ENCODE measurements at regions not wholly inside any gene's neighbourhood (a gene's known extent, or its start where the extent isn't known, plus 50 kb on each side); places are given as distances from the start of the nearest gene placed in this dataset.
"Not testable (repeated sequence)": the region's sequence is repeated elsewhere in the genome, so short reads cannot be mapped to it uniquely, and the experiment has no call there.

DNA sequence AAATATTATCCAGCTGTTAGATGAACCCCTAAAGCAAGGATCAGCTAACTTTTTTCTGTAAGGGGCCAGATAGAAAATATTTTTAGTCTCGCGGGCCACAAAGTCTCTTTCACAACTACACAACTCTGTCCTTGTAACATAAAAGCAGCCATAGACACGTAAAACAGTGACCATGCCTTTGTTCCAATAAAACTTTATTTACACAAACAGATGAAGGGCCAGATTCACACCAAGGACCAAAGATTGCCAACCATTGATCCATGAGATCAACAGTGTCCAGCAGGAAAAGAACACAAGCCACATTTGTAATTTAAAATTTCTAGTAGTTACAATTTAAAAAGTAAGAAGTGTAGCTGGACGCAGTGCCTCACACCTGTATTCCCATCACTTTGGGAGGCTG, 109.7 kb downstream of the PHETA1 start:
- TF ChIP-seq, protein P1, sequence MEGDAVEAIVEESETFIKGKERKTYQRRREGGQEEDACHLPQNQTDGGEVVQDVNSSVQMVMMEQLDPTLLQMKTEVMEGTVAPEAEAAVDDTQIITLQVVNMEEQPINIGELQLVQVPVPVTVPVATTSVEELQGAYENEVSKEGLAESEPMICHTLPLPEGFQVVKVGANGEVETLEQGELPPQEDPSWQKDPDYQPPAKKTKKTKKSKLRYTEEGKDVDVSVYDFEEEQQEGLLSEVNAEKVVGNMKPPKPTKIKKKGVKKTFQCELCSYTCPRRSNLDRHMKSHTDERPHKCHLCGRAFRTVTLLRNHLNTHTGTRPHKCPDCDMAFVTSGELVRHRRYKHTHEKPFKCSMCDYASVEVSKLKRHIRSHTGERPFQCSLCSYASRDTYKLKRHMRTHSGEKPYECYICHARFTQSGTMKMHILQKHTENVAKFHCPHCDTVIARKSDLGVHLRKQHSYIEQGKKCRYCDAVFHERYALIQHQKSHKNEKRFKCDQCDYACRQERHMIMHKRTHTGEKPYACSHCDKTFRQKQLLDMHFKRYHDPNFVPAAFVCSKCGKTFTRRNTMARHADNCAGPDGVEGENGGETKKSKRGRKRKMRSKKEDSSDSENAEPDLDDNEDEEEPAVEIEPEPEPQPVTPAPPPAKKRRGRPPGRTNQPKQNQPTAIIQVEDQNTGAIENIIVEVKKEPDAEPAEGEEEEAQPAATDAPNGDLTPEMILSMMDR (IDR thresholded peaks at IDR 0.05; ENCODE audit: insufficient read depth, low read depth, low read length) = no peak
- no peak for DNase-seq (ENCODE audit: low read depth)
- H3K4me3 ChIP-seq (ENCODE audit: low read depth, low read length) = no peak overlapping the region
- ChIA-PET POLR2A (no interaction called here), CTCF (no interaction called here)
- H3K36me3 ChIP-seq (ENCODE audit: control insufficient read depth, insufficient read depth, low read length) = no peaks in the 10 kb centered on the region
- H3K27me3 ChIP-seq (ENCODE audit: control insufficient read depth, insufficient read depth, low read length) = no peaks in the 10 kb centered on the region

DNA sequence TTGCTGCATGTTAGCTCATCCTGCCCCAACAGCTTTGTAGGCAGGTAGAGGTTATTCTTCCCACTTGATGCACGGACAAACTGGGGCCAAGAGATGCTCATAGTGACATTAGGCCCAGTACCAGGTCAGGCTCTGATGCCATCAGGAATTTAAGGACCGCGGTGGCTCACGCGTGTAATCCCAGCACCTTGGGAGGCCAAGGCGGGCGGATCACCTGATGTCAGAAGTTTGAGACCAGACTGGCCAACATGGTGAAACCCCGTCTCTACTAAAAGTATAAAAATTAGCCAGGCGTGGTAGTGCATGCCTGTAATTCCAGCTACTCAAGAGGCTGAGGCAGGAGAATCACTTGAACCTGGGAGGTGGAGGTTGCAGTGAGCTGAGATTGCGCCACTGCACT, 110.8 kb downstream of the PHETA1 start:
- CTCF ChIA-PET; H3K27me3 ChIP-seq (ENCODE audit: control insufficient read depth, insufficient read depth, low read length); DNase-seq (ENCODE audit: low read depth); H3K36me3 ChIP-seq (ENCODE audit: control insufficient read depth, insufficient read depth, low read length); H3K4me3 ChIP-seq (ENCODE audit: low read depth, low read length); POLR2A ChIA-PET: not testable (repeated sequence)

DNA sequence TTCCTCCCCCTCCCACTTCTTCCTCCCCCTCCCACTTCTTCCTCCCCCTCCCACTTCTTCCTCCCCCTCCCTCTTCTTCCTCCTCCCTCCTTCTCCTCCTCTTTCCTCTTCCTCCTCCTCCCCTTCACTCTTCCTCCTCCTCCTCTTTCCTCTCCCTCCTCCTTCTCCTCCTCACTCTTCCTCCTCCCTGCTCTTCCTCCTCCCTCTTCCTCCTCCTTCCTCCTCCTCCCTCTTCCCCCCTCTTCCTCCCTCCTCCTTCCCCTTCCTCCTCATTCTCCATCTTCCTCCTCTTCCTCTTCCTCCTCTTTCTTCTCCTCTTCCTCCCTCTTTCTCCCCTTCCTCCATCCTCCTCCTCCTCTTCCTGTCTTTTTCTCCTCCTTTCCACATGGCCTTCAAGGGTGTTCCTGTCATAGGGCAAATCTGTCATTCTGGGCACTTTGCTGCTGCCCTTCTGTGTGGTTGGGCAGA, 111.4 kb downstream of the PHETA1 start:
- ChIA-PET CTCF (no interaction called here), POLR2A (no interaction called here)
- H3K27me3 ChIP-seq (ENCODE audit: control insufficient read depth, insufficient read depth, low read length) = no peaks in the 10 kb centered on the region
- no peak overlapping the region for H3K4me3 ChIP-seq (ENCODE audit: low read depth, low read length)
- H3K36me3 ChIP-seq (ENCODE audit: control insufficient read depth, insufficient read depth, low read length) = no peaks in the 10 kb centered on the region
- no peak for DNase-seq (ENCODE audit: low read depth)
- TF ChIP-seq, protein P1 (IDR thresholded peaks at IDR 0.05; ENCODE audit: insufficient read depth, low read depth, low read length) = no peak

DNA sequence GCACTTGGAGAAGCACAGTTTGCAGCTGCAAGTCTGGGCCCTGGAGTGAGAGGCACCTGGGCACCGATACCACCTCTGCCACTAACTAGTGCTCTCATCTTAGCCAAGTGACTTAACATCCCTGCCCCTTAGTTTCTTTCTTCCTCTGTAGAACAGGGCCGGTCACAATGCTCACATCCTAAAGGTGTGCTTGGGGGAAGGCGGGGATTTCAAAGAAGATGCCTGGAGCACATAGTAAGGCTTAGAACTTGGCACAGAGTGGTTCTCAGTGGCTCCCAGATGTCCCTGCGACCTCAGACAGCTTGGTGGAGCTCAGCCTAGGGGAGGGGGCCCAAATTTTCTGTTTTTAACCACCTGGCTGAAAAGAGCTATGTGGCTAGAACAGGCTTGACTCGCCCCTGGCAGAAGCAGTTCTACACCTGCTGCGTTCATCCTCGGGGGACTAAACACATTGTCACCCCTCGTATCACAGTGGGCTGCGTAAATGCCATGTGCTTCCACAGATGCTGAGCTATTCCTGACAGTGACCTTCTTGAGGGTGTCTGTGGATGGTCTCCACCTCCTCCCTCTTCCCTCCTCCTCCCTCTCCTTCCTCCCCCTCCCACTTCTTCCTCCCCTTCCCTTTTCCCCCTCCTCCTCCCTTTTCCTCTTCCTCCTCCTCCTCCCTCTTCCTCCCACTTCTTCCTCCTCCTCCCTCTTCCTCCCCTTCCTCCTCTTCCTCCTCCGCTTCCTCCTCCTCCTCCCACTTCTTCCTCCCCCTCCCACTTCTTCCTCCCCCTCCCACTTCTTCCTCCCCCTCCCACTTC, 112.1 kb downstream of the PHETA1 start:
- no peak for DNase-seq (ENCODE audit: low read depth)
- ChIA-PET CTCF (no interaction called here), POLR2A (no interaction called here)
- Histone ChIP-seq H3K36me3 (ENCODE audit: control insufficient read depth, insufficient read depth, low read length) (no peaks in the 10 kb centered on the region), H3K4me3 (ENCODE audit: low read depth, low read length) (no peak overlapping the region), H3K27me3 (ENCODE audit: control insufficient read depth, insufficient read depth, low read length) (no peaks in the 10 kb centered on the region)
- TF ChIP-seq, protein P1 (IDR thresholded peaks at IDR 0.05; ENCODE audit: insufficient read depth, low read depth, low read length) = no peak

- Histone ChIP-seq H3K27me3 (ENCODE audit: control insufficient read depth, insufficient read depth, low read length) (no peaks in the 10 kb centered on the region; the same call in 1 of the 2 replicates), H3K4me3 (ENCODE audit: low read depth, low read length) (no peak overlapping the region), H3K36me3 (ENCODE audit: control insufficient read depth, insufficient read depth, low read length) (no peaks in the 10 kb centered on the region)
- ChIA-PET POLR2A (no interaction called here), CTCF (no interaction called here)
- TF ChIP-seq, protein P1 (IDR thresholded peaks at IDR 0.05; ENCODE audit: insufficient read depth, low read depth, low read length) = no peak
- no peak for DNase-seq (ENCODE audit: low read depth)
Observed at GRCh38 chr12:111255261-111255660, 113.6 kb downstream of the PHETA1 start.

GRCh38 chr12:111254106-111254505, 114.8 kb downstream of the PHETA1 start:
- ChIA-PET CTCF (no interaction called here), POLR2A (no interaction called here)
- DNase-seq (ENCODE audit: low read depth) = no peak
- Histone ChIP-seq H3K36me3 (ENCODE audit: control insufficient read depth, insufficient read depth, low read length) (no peaks in the 10 kb centered on the region), H3K27me3 (ENCODE audit: control insufficient read depth, insufficient read depth, low read length) (peaks cover under 1% of the 10 kb centered on the region; the same call in 1 of the 2 replicates), H3K4me3 (ENCODE audit: low read depth, low read length) (no peak overlapping the region)
- TF ChIP-seq, protein P1 (IDR thresholded peaks at IDR 0.05; ENCODE audit: insufficient read depth, low read depth, low read length) = no peak
